ENCODE measurements at regions not wholly inside any gene's neighbourhood (a gene's known extent, or its start where the extent isn't known, plus 50 kb on each side); places are given as distances from the start of the nearest gene placed in this dataset.

GRCh38 chr2:196263181-196263747, 91.9 kb upstream of the STK17B start:
- Mint-ChIP-seq H3K27ac (ENCODE audit: unreplicated experiment) (no peak overlapping the region), H3K4me3 (no peak overlapping the region)

GRCh38 chr2:196266351-196266750, 95.0 kb upstream of the STK17B start:
- H3K9me3 Mint-ChIP-seq, result no peaks in the 10 kb centered on the region
- H3K27me3 Mint-ChIP-seq (ENCODE audit: low read depth), result no peaks in the 10 kb centered on the region
- no peak overlapping the region for H3K27ac Mint-ChIP-seq (ENCODE audit: unreplicated experiment)
- peaks cover 5% of the 10 kb centered on the region for H3K4me1 Mint-ChIP-seq
- no peak overlapping the region for H3K4me3 Mint-ChIP-seq
- no peak for DNase-seq (ENCODE audit: low read depth, low spot score)
- H3K36me3 Mint-ChIP-seq (ENCODE audit: low read depth), result no peaks in the 10 kb centered on the region
- TF ChIP-seq, protein P1, sequence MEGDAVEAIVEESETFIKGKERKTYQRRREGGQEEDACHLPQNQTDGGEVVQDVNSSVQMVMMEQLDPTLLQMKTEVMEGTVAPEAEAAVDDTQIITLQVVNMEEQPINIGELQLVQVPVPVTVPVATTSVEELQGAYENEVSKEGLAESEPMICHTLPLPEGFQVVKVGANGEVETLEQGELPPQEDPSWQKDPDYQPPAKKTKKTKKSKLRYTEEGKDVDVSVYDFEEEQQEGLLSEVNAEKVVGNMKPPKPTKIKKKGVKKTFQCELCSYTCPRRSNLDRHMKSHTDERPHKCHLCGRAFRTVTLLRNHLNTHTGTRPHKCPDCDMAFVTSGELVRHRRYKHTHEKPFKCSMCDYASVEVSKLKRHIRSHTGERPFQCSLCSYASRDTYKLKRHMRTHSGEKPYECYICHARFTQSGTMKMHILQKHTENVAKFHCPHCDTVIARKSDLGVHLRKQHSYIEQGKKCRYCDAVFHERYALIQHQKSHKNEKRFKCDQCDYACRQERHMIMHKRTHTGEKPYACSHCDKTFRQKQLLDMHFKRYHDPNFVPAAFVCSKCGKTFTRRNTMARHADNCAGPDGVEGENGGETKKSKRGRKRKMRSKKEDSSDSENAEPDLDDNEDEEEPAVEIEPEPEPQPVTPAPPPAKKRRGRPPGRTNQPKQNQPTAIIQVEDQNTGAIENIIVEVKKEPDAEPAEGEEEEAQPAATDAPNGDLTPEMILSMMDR (conservative IDR thresholded peaks at IDR 0.05), result no peak

More at GRCh38 chr2:196263181-196263747, 91.9 kb upstream of the STK17B start:
- Mint-ChIP-seq H3K9me3 (no peaks in the 10 kb centered on the region), H3K27me3 (ENCODE audit: low read depth) (no peaks in the 10 kb centered on the region), H3K36me3 (ENCODE audit: low read depth) (no peaks in the 10 kb centered on the region), H3K4me1 (peaks cover 10% of the 10 kb centered on the region)
- TF ChIP-seq, protein P1 (conservative IDR thresholded peaks at IDR 0.05), result no peak
- no peak for DNase-seq (ENCODE audit: low read depth, low spot score)

GRCh38 chr2:196266855-196267254, 95.5 kb upstream of the STK17B start:
- H3K9me3 Mint-ChIP-seq, result no peaks in the 10 kb centered on the region
- no peaks in the 10 kb centered on the region for H3K27me3 Mint-ChIP-seq (ENCODE audit: low read depth)
- peaks cover 5% of the 10 kb centered on the region for H3K4me1 Mint-ChIP-seq
- DNase-seq (ENCODE audit: low read depth, low spot score), result no peak
- TF ChIP-seq, protein P1 (conservative IDR thresholded peaks at IDR 0.05), result no peak
- H3K4me3 Mint-ChIP-seq, result no peak overlapping the region
- H3K27ac Mint-ChIP-seq (ENCODE audit: unreplicated experiment), result no peak overlapping the region
- H3K36me3 Mint-ChIP-seq (ENCODE audit: low read depth), result no peaks in the 10 kb centered on the region

GRCh38 chr2:196268025-196268424, 96.6 kb upstream of the STK17B start:
- Mint-ChIP-seq H3K4me1 (peaks cover 5% of the 10 kb centered on the region), H3K4me3 (no peak overlapping the region), H3K9me3 (no peaks in the 10 kb centered on the region), H3K27ac (ENCODE audit: unreplicated experiment) (no peak overlapping the region), H3K36me3 (ENCODE audit: low read depth) (no peaks in the 10 kb centered on the region), H3K27me3 (ENCODE audit: low read depth) (no peaks in the 10 kb centered on the region)
- TF ChIP-seq, protein P1 (conservative IDR thresholded peaks at IDR 0.05), result no peak
- DNase-seq (ENCODE audit: low read depth, low spot score), result no peak

DNA sequence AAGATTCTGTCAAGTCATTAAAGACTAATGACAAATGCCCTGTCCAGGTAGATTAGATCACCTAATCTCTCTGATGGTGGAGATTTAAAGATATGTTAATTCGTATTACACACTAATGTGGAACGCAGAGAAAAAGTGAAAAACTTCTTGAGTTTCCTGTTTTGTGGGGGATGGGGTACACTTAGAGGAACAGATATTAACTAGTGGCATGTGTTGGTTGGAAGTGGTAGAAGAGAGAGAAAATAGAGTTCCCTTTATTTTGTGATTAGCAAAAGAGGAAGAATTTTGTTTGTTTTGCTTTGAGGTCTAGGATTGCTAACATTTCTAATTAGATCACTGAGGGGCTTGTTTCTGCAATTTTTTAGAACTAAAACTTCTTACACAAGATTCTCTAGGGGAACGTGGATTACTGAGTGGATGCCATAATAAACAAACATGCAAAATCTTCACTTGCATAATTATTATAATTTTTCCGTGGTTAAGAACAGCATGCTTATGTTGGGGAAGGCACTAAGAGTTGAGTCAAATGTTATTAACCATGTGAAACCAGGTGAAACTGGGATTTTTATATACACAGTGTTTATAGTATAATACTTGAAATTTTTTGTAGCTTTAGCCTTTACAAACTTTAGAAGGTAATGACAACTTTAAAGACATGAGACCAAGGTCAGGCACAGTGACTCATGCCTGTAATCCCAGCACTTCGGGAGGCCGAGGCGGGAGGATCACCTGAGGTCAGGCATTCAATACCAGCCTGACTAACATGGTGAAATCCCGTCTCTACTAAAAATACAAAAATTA, 97.4 kb upstream of the STK17B start:
- H3K27me3 Mint-ChIP-seq (ENCODE audit: low read depth), result no peaks in the 10 kb centered on the region
- H3K4me1 Mint-ChIP-seq, result no peaks in the 10 kb centered on the region
- no peak overlapping the region for H3K27ac Mint-ChIP-seq (ENCODE audit: unreplicated experiment)
- no peak for DNase-seq (ENCODE audit: low read depth, low spot score)
- H3K9me3 Mint-ChIP-seq, result no peaks in the 10 kb centered on the region
- TF ChIP-seq, protein P1 (conservative IDR thresholded peaks at IDR 0.05), result no peak
- no peaks in the 10 kb centered on the region for H3K36me3 Mint-ChIP-seq (ENCODE audit: low read depth)
- no peak overlapping the region for H3K4me3 Mint-ChIP-seq
